SK-N-SH treated with all-trans-retinoic acid at 6 μM for 48 hours (cell line): ENCODE measurements at regions not wholly inside any gene's neighbourhood (a gene's known extent, or its start where the extent isn't known, plus 50 kb on each side); places are given as distances from the start of the nearest gene placed in this dataset.

Experiments used
- BACH2 ChIP-seq: fragments of 250-450 bp; sonication (Bioruptor Pico); IDR thresholded peaks from 2 replicates; pipeline ENCODE4 v1.9.0; 2021; ENCODE audit warnings: mild to moderate bottlenecking, borderline replicate concordance
- ESRRG ChIP-seq: fragments of 250-450 bp; sonication (Bioruptor Pico); IDR thresholded peaks from 2 replicates; pipeline ENCODE4 v1.6.1; 2021; ENCODE audit warnings: mild to moderate bottlenecking
- GLIS3 ChIP-seq: fragments of 250-450 bp; sonication (Bioruptor Pico); IDR thresholded peaks from 2 replicates; pipeline ENCODE4 v1.5.0; 2020; ENCODE audit warnings: mild to moderate bottlenecking, moderate library complexity
- ISL1 ChIP-seq: fragments of 250-450 bp; sonication (Bioruptor Pico); IDR thresholded peaks from 2 replicates; pipeline ENCODE4 v2.1.2; 2022; ENCODE audit warnings: mild to moderate bottlenecking, moderate library complexity
- OSR1 ChIP-seq: fragments of 250-450 bp; sonication (Bioruptor Pico); IDR thresholded peaks from 2 replicates; pipeline ENCODE4 v1.8.0; 2022; ENCODE audit warnings: moderate library complexity, mild to moderate bottlenecking, inconsistent platforms
- RARB ChIP-seq: fragments of 250-450 bp; sonication (Bioruptor Pico); IDR thresholded peaks from 2 replicates; pipeline ENCODE4 v1.8.0; 2021; ENCODE audit warnings: mild to moderate bottlenecking, moderate library complexity
- ZFP3 ChIP-seq: fragments of 250-450 bp; sonication (Bioruptor Pico); IDR thresholded peaks from 2 replicates; pipeline ENCODE4 v1.5.0; 2020; ENCODE audit warnings: mild to moderate bottlenecking, moderate library complexity
- ZFP30 ChIP-seq: fragments of 450-650 bp; formaldehyde crosslinking; IDR thresholded peaks from 2 replicates; pipeline ENCODE4 v1.5.0; 2022; ENCODE audit warnings: mild to moderate bottlenecking, moderate library complexity
- TF ChIP-seq, protein P1 (sequence below): fragments of 250-450 bp; sonication (Bioruptor Pico); IDR thresholded peaks from 2 replicates; pipeline ENCODE4 v1.8.0; 2020; ENCODE audit warnings: mild to moderate bottlenecking, moderate library complexity, borderline replicate concordance
- TF ChIP-seq, protein P2 (sequence below): fragments of 250-450 bp; sonication (Bioruptor Pico); IDR thresholded peaks from 2 replicates; pipeline ENCODE4 v1.5.1; 2021; ENCODE audit warnings: mild to moderate bottlenecking, moderate library complexity

DNA sequence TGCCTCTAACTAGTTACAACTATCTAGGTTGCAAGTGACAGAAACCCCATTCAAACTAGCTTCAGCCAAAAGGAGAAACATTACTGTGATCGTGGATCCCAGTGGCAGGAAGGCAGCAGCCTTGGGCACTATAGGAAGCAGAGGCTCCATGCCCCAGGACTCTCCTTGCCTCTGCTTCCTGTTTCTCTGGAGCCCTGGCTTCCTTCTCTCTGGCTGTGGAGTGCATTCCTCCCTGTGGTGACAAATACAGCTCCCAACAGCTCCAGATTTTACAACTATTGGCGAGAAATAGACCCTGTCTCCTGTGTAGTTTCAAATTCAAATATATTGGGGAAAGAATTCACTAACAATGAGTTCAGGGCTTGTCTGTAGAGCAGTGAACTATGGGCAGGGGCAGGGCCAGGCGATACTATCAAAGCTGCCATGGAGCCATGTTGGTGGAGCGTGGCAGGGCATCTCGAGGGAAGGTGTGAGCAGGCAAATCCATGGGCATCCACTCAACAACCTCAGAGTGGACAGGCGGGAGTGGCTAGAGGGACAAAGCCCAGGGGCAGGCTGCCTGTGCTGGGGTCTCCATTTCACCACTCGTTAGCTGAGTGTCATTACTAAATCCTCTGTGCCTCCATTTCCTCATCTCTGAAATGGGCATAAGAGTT is 189.5 kb downstream of the ERCC6L2 start:
- TF ChIP-seq ZFP3 (CRISPR knock-in tag) = no peak
- TF ChIP-seq ESRRG (CRISPR knock-in tag) = no peak
- no peak for TF ChIP-seq ZFP30 (CRISPR knock-in tag)
- no peak for TF ChIP-seq OSR1 (CRISPR knock-in tag)
- TF ChIP-seq, protein P1, sequence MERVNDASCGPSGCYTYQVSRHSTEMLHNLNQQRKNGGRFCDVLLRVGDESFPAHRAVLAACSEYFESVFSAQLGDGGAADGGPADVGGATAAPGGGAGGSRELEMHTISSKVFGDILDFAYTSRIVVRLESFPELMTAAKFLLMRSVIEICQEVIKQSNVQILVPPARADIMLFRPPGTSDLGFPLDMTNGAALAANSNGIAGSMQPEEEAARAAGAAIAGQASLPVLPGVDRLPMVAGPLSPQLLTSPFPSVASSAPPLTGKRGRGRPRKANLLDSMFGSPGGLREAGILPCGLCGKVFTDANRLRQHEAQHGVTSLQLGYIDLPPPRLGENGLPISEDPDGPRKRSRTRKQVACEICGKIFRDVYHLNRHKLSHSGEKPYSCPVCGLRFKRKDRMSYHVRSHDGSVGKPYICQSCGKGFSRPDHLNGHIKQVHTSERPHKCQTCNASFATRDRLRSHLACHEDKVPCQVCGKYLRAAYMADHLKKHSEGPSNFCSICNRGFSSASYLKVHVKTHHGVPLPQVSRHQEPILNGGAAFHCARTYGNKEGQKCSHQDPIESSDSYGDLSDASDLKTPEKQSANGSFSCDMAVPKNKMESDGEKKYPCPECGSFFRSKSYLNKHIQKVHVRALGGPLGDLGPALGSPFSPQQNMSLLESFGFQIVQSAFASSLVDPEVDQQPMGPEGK = no peak
- TF ChIP-seq, protein P2, sequence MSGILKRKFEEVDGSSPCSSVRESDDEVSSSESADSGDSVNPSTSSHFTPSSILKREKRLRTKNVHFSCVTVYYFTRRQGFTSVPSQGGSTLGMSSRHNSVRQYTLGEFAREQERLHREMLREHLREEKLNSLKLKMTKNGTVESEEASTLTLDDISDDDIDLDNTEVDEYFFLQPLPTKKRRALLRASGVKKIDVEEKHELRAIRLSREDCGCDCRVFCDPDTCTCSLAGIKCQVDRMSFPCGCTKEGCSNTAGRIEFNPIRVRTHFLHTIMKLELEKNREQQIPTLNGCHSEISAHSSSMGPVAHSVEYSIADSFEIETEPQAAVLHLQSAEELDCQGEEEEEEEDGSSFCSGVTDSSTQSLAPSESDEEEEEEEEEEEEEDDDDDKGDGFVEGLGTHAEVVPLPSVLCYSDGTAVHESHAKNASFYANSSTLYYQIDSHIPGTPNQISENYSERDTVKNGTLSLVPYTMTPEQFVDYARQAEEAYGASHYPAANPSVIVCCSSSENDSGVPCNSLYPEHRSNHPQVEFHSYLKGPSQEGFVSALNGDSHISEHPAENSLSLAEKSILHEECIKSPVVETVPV (CRISPR knock-in tag) = no peak
- TF ChIP-seq RARB (CRISPR knock-in tag) = no peak
- TF ChIP-seq BACH2 = no peak
- no peak for TF ChIP-seq ISL1 (CRISPR knock-in tag)
- no peak for TF ChIP-seq GLIS3 (CRISPR knock-in tag)
